ENCODE measurements at regions not wholly inside any gene's neighbourhood (a gene's known extent, or its start where the extent isn't known, plus 50 kb on each side); places are given as distances from the start of the nearest gene placed in this dataset.

- intact Hi-C loops (cut with DNase I): no loop called here
These were observed 821.0 kb upstream of the GRAMD2B start for GRCh38 chr5:125602184-125602583.

GRCh38 chr5:125603321-125603720 is 819.9 kb upstream of the GRAMD2B start:
- intact Hi-C loops (cut with DNase I): no loop called here

More at GRCh38 chr5:125602184-125602583, 821.0 kb upstream of the GRAMD2B start:
- DNase-seq (ENCODE audit: low spot score): no peak

GRCh38 chr5:125604104-125604503 is 819.1 kb upstream of the GRAMD2B start:
- intact Hi-C loops (cut with DNase I): no loop called here
- no peak for DNase-seq (ENCODE audit: low spot score)

More at GRCh38 chr5:125603321-125603720, 819.9 kb upstream of the GRAMD2B start:
- no peak for DNase-seq (ENCODE audit: low spot score)

GRCh38 chr5:125607018-125607417 is 816.2 kb upstream of the GRAMD2B start:
- no peak for DNase-seq (ENCODE audit: low spot score)
- intact Hi-C loops (cut with DNase I): no loop called here

- DNase-seq (ENCODE audit: low spot score): no peak
- intact Hi-C loops (cut with DNase I): no loop called here
These were observed 814.2 kb upstream of the GRAMD2B start for GRCh38 chr5:125609011-125609410.

GRCh38 chr5:125610892-125611291 is 812.3 kb upstream of the GRAMD2B start:
- DNase-seq (ENCODE audit: low spot score): no peak
- intact Hi-C loops (cut with DNase I): no loop called here

GRCh38 chr5:125611541-125611940 is 811.7 kb upstream of the GRAMD2B start:
- DNase-seq (ENCODE audit: low spot score): no peak
- intact Hi-C loops (cut with DNase I): no loop called here

- intact Hi-C loops (cut with DNase I): no loop called here
- DNase-seq (ENCODE audit: low spot score): no peak
These were observed 811.0 kb upstream of the GRAMD2B start for GRCh38 chr5:125612181-125612721.

GRCh38 chr5:125612776-125613175 is 810.4 kb upstream of the GRAMD2B start:
- DNase-seq (ENCODE audit: low spot score): no peak
- intact Hi-C loops (cut with DNase I): no loop called here

- intact Hi-C loops (cut with DNase I): no loop called here
- no peak for DNase-seq (ENCODE audit: low spot score)
These were observed 793.0 kb upstream of the GRAMD2B start for GRCh38 chr5:125630237-125630636.

GRCh38 chr5:125633523-125633922 is 789.7 kb upstream of the GRAMD2B start:
- intact Hi-C loops (cut with DNase I): no loop called here
- DNase-seq (ENCODE audit: low spot score): no peak

GRCh38 chr5:125634216-125634835 is 788.9 kb upstream of the GRAMD2B start:
- DNase-seq (ENCODE audit: low spot score): no peak
- intact Hi-C loops (cut with DNase I): no loop called here

- intact Hi-C loops (cut with DNase I): no loop called here
- no peak for DNase-seq (ENCODE audit: low spot score)
These were observed 783.4 kb upstream of the GRAMD2B start for GRCh38 chr5:125639858-125640257.

- intact Hi-C loops (cut with DNase I): no loop called here
- DNase-seq (ENCODE audit: low spot score): no peak
These were observed 770.4 kb upstream of the GRAMD2B start for GRCh38 chr5:125652761-125653160.

- intact Hi-C loops (cut with DNase I): no loop called here
- DNase-seq (ENCODE audit: low spot score): no peak
These were observed 768.8 kb upstream of the GRAMD2B start for GRCh38 chr5:125654392-125654791.

- intact Hi-C loops (cut with DNase I): no loop called here
- DNase-seq (ENCODE audit: low spot score): no peak
These were observed 768.1 kb upstream of the GRAMD2B start for GRCh38 chr5:125655156-125655555.

- DNase-seq (ENCODE audit: low spot score): no peak
- intact Hi-C loops (cut with DNase I): no loop called here
These were observed 765.3 kb upstream of the GRAMD2B start for GRCh38 chr5:125657936-125658335.

GRCh38 chr5:125659316-125660023 is 763.7 kb upstream of the GRAMD2B start:
- no peak for DNase-seq (ENCODE audit: low spot score)
- intact Hi-C loops (cut with DNase I): no loop called here

- intact Hi-C loops (cut with DNase I): no loop called here
- no peak for DNase-seq (ENCODE audit: low spot score)
These were observed 762.8 kb upstream of the GRAMD2B start for GRCh38 chr5:125660231-125660895.

- no peak for DNase-seq (ENCODE audit: low spot score)
- intact Hi-C loops (cut with DNase I): no loop called here
These were observed 761.6 kb upstream of the GRAMD2B start for GRCh38 chr5:125661584-125661983.

GRCh38 chr5:125668884-125669283 is 754.3 kb upstream of the GRAMD2B start:
- DNase-seq (ENCODE audit: low spot score): no peak
- intact Hi-C loops (cut with DNase I): no loop called here
